Ishikawa (cell line): ENCODE measurements at regions not wholly inside any gene's neighbourhood (a gene's known extent, or its start where the extent isn't known, plus 50 kb on each side); places are given as distances from the start of the nearest gene placed in this dataset.

Source experiments
- CEBPB ChIP-seq: IDR thresholded peaks from 2 replicates; pipeline ENCODE4 v1.6.1; 2012
- CREB1 ChIP-seq: IDR thresholded peaks from 2 replicates; pipeline ENCODE4 v1.6.1; 2012; ENCODE audit warnings: low read depth
- EGR1 ChIP-seq: IDR thresholded peaks from 2 replicates; pipeline ENCODE4 v1.6.1; 2012
- EP300 ChIP-seq: IDR thresholded peaks from 2 replicates; pipeline ENCODE4 v1.6.1; 2012; ENCODE audit warnings: borderline replicate concordance
- FOXM1 ChIP-seq: IDR thresholded peaks from 2 replicates; pipeline ENCODE4 v1.6.1; 2012; ENCODE audit warnings: low read depth, borderline replicate concordance
- MAX ChIP-seq: IDR thresholded peaks from 2 replicates; pipeline ENCODE4 v1.6.1; 2012
- NFIC ChIP-seq: IDR thresholded peaks from 2 replicates; pipeline ENCODE4 v1.6.1; 2012
- RAD21 ChIP-seq: IDR thresholded peaks from 2 replicates; pipeline ENCODE4 v1.6.1; 2012; ENCODE audit warnings: low read depth
- TAF1 ChIP-seq: IDR thresholded peaks from 2 replicates; pipeline ENCODE4 v1.6.1; 2012; ENCODE audit warnings: low read depth, mild to moderate bottlenecking
- TCF12 ChIP-seq: IDR thresholded peaks from 2 replicates; pipeline ENCODE4 v1.6.1; 2012; ENCODE audit warnings: low read depth
- TEAD4 ChIP-seq: IDR thresholded peaks from 2 replicates; pipeline ENCODE4 v1.6.1; 2012
- USF1 ChIP-seq: IDR thresholded peaks from 2 replicates; pipeline ENCODE4 v1.6.1; 2012
- YY1 ChIP-seq: IDR thresholded peaks from 2 replicates; pipeline ENCODE4 v1.6.1; 2012; ENCODE audit warnings: low read depth
- ZBTB7A ChIP-seq: IDR thresholded peaks from 2 replicates; pipeline ENCODE4 v1.6.1; 2012; ENCODE audit warnings: low read depth
- TF ChIP-seq, protein P1 (sequence below): IDR thresholded peaks from 2 replicates; pipeline ENCODE4 v1.6.1; 2012; ENCODE audit warnings: low read depth, mild to moderate bottlenecking

DNA sequence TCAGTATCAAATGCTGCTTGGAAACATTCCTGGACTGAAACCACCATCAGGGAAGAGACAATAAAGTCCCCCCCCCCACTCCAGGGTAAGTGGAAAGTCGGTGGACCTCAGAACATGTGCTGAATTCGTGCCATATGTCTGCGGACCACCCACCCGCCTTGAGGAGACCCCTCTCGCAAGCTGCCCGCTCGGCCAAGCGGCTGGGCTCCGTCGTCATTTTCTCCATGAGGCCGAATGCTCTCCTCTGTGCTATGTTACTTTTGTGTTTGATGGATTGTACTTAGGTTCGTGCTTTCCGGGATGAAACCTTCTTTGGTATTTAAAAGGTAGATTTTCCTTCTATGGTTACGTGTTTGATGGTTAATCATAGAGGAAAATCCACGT is 136.2 kb upstream of the RTL1 start:
- no peak for TF ChIP-seq EGR1
- TF ChIP-seq RAD21 = no peak
- no peak for TF ChIP-seq ZBTB7A
- no peak for TF ChIP-seq USF1
- TF ChIP-seq FOXM1 = no peak

DNA sequence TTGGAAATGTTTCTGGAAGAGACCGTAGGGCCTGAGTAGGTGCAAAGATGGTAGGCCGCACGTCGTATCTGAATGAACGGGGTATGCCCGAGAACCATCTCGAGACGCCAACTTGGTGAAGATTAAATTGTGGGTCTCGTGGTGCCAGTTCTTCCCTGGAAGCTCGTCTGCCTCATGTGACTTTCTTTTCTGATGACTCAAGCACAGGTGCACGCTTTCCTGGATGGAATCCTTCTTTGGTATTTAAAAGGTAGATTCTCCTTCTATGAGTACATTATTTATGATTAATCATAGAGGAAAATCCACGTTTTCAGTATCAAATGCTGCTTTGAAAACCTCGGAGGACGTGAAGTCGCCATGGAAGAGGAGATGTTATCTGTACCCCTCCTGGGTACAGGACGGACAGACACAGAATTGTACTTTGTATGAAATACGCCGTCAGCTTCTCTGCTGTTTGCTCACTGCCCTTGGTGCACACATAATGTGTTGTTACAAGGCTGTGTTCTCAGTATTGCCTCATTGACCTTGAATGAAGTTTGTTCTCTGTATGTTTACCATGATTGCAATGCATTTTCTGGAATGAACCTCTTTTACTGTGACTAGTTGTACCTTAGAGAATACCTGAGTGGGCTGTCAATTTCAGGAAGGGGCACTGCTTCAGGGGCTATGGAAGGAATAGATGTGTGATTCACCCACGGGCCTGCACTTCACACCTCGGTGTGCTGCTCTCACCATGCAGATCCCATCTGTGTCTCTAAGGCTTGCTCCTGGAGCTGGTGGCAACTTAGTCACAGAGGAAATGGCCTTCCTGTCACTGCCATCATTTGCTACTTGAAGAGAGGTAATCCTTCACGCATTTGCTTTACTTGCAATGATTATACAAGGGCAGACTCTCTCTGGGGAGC is 137.3 kb upstream of the RTL1 start:
- TF ChIP-seq FOXM1 (no peak), NFIC (no peak), TEAD4 (no peak), USF1 (no peak), TAF1 (no peak), TCF12 (no peak), ZBTB7A (no peak)
- TF ChIP-seq, protein P1, sequence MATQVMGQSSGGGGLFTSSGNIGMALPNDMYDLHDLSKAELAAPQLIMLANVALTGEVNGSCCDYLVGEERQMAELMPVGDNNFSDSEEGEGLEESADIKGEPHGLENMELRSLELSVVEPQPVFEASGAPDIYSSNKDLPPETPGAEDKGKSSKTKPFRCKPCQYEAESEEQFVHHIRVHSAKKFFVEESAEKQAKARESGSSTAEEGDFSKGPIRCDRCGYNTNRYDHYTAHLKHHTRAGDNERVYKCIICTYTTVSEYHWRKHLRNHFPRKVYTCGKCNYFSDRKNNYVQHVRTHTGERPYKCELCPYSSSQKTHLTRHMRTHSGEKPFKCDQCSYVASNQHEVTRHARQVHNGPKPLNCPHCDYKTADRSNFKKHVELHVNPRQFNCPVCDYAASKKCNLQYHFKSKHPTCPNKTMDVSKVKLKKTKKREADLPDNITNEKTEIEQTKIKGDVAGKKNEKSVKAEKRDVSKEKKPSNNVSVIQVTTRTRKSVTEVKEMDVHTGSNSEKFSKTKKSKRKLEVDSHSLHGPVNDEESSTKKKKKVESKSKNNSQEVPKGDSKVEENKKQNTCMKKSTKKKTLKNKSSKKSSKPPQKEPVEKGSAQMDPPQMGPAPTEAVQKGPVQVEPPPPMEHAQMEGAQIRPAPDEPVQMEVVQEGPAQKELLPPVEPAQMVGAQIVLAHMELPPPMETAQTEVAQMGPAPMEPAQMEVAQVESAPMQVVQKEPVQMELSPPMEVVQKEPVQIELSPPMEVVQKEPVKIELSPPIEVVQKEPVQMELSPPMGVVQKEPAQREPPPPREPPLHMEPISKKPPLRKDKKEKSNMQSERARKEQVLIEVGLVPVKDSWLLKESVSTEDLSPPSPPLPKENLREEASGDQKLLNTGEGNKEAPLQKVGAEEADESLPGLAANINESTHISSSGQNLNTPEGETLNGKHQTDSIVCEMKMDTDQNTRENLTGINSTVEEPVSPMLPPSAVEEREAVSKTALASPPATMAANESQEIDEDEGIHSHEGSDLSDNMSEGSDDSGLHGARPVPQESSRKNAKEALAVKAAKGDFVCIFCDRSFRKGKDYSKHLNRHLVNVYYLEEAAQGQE = no peak

- no peak for TF ChIP-seq YY1
- TF ChIP-seq, protein P1 = no peak
- no peak for TF ChIP-seq USF1
- no peak for TF ChIP-seq EGR1
- TF ChIP-seq TCF12 = no peak
- no peak for TF ChIP-seq FOXM1
- TF ChIP-seq CREB1 = no peak
- TF ChIP-seq NFIC = no peak
- TF ChIP-seq MAX = no peak
- no peak for TF ChIP-seq RAD21
- TF ChIP-seq CEBPB = no peak
- no peak for TF ChIP-seq ZBTB7A
- no peak for TF ChIP-seq TAF1
- TF ChIP-seq EP300 = no peak
- TF ChIP-seq TEAD4 = no peak
Observed at GRCh38 chr14:101043891-101044290, 140.4 kb upstream of the RTL1 start.

DNA sequence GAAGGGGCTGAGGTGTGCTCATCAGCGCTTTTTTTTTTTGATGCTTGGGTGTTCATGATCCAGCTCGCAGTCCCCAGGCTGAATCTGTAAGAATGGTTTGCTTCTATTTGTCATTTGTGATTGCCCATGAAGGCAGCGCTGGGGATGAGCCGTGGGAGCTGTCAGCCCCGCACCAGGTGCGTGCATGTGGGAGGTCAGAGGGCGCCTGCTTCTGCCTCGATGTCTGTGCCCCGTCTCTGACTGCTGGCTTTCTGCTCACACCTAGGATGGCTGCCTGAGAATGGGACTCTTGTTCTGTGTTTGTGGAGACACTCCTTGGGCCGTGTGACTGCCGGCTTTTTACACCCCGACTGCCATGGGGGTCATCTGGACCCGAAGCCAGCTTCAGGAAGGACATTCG is 141.2 kb upstream of the RTL1 start:
- no peak for TF ChIP-seq ZBTB7A

GRCh38 chr14:101045511-101045910 is 142.0 kb upstream of the RTL1 start:
- TF ChIP-seq TCF12 (no peak), TEAD4 (no peak), FOXM1 (no peak), NFIC (no peak), EP300 (no peak), TAF1 (no peak), RAD21 (no peak), USF1 (no peak), CEBPB (no peak), CREB1 (no peak), EGR1 (no peak), YY1 (no peak), ZBTB7A (no peak), MAX (no peak)
- TF ChIP-seq, protein P1 = no peak
